ENCODE measurements at regions not wholly inside any gene's neighbourhood (a gene's known extent, or its start where the extent isn't known, plus 50 kb on each side); places are given as distances from the start of the nearest gene placed in this dataset.
"Not testable (repeated sequence)": the region's sequence is repeated elsewhere in the genome, so short reads cannot be mapped to it uniquely, and the experiment has no call there.

- Histone ChIP-seq H3K4me3 (ENCODE audit: low read depth, low read length) (no peak overlapping the region), H3K27ac (ENCODE audit: low read depth, low read length) (no peak overlapping the region), H3K9me3 (ENCODE audit: control insufficient read depth, insufficient read depth, low read length) (no peaks in the 10 kb centered on the region), H3K27me3 (ENCODE audit: control insufficient read depth, insufficient read depth, low read length) (no peaks in the 10 kb centered on the region)
- CTCF ChIA-PET: no interaction called here
- POLR2A ChIA-PET: no interaction called here
- no peak for TF ChIP-seq CTCF (IDR thresholded peaks at IDR 0.05; ENCODE audit: low read depth, low read length)
- no peak for DNase-seq (ENCODE audit: low read depth, low spot score)
Observed at GRCh38 chr6:50549475-50549874, 163.9 kb upstream of the TFAP2D start.

- H3K27ac ChIP-seq (ENCODE audit: low read depth, low read length): no peak overlapping the region
- ChIA-PET CTCF (interaction anchor here (0.9 kb wide), 1 partner anchor 12 kb away, joined by 3 read pairs; no protein-coding TSS in a partner anchor), POLR2A (no interaction called here)
- TF ChIP-seq CTCF (IDR thresholded peaks at IDR 0.05; ENCODE audit: low read depth, low read length): no peak
- no peak for DNase-seq (ENCODE audit: low read depth, low spot score)
- no peaks in the 10 kb centered on the region for H3K27me3 ChIP-seq (ENCODE audit: control insufficient read depth, insufficient read depth, low read length)
- H3K4me3 ChIP-seq (ENCODE audit: low read depth, low read length): no peak overlapping the region
- H3K9me3 ChIP-seq (ENCODE audit: control insufficient read depth, insufficient read depth, low read length): no peaks in the 10 kb centered on the region
Observed at GRCh38 chr6:50555982-50556381, 157.3 kb upstream of the TFAP2D start.

GRCh38 chr6:50565004-50565403 is 148.3 kb upstream of the TFAP2D start:
- no peak overlapping the region for H3K27ac ChIP-seq (ENCODE audit: low read depth, low read length)
- ChIA-PET CTCF (interaction anchor here (0.7 to 1.2 kb wide), 2 partner anchors 8 to 38 kb away, joined by 3 read pairs; no protein-coding TSS in a partner anchor), POLR2A (no interaction called here)
- H3K4me3 ChIP-seq (ENCODE audit: low read depth, low read length): no peak overlapping the region
- no peak for TF ChIP-seq CTCF (IDR thresholded peaks at IDR 0.05; ENCODE audit: low read depth, low read length)
- H3K9me3 ChIP-seq (ENCODE audit: control insufficient read depth, insufficient read depth, low read length): no peaks in the 10 kb centered on the region
- DNase-seq (ENCODE audit: low read depth, low spot score): no peak
- no peaks in the 10 kb centered on the region for H3K27me3 ChIP-seq (ENCODE audit: control insufficient read depth, insufficient read depth, low read length)

GRCh38 chr6:50571230-50571629 is 142.1 kb upstream of the TFAP2D start:
- H3K4me3 ChIP-seq (ENCODE audit: low read depth, low read length); H3K27me3 ChIP-seq (ENCODE audit: control insufficient read depth, insufficient read depth, low read length); CTCF ChIA-PET; H3K27ac ChIP-seq (ENCODE audit: low read depth, low read length); H3K9me3 ChIP-seq (ENCODE audit: control insufficient read depth, insufficient read depth, low read length); POLR2A ChIA-PET; DNase-seq (ENCODE audit: low read depth, low spot score): not testable (repeated sequence)

GRCh38 chr6:50585441-50586330 is 127.6 kb upstream of the TFAP2D start:
- POLR2A ChIA-PET: no interaction called here
- no peak for DNase-seq (ENCODE audit: low read depth, low spot score)
- CTCF ChIA-PET: no interaction called here
- Histone ChIP-seq H3K27me3 (ENCODE audit: control insufficient read depth, insufficient read depth, low read length) (no peaks in the 10 kb centered on the region), H3K27ac (ENCODE audit: low read depth, low read length) (no peak overlapping the region), H3K4me3 (ENCODE audit: low read depth, low read length) (no peak overlapping the region), H3K9me3 (ENCODE audit: control insufficient read depth, insufficient read depth, low read length) (no peaks in the 10 kb centered on the region)
- TF ChIP-seq CTCF (IDR thresholded peaks at IDR 0.05; ENCODE audit: low read depth, low read length): no peak

Measured in AG04450 (cell line).